HG03565 (cell line): ENCODE measurements at regions not wholly inside any gene's neighbourhood (a gene's known extent, or its start where the extent isn't known, plus 50 kb on each side); places are given as distances from the start of the nearest gene placed in this dataset.

ENCODE experiments used
- ATAC-seq: cut with Tn5 transposase; IDR thresholded peaks from one replicate; pipeline ENCODE4 v1.9.1; 2021; ENCODE audit warnings: mild to moderate bottlenecking, moderate library complexity; ENCODE audit not compliant: unreplicated experiment

- no peak for ATAC-seq
Measured at GRCh38 chr3:2036076-2036475, 62.6 kb upstream of the CNTN4 start.

DNA sequence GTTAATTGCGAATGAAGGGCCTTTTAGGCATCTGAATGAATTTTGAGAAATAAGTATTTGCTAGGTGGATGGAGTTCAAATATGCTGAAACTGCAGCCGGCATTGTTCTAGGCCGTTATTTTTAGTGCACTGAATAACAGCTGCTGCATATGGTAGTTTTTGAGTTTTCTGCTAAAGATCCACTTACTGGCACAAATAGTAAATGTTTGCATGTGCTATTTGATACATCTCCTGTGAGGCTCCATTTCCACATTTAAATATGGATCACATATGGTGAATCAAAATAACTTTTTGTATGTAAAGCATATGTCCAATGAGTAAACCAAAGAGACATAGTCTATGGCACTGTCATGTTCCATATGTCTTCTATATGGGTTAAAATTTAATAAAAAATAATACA, 56.7 kb upstream of the CNTN4 start:
- no peak for ATAC-seq
